ENCODE measurements at regions not wholly inside any gene's neighbourhood (a gene's known extent, or its start where the extent isn't known, plus 50 kb on each side); places are given as distances from the start of the nearest gene placed in this dataset.
A peak's percentile ranks its signal among the peaks of the same experiment; 100 is the strongest.
"Not testable (repeated sequence)": the region's sequence is repeated elsewhere in the genome, so short reads cannot be mapped to it uniquely, and the experiment has no call there.

DNA sequence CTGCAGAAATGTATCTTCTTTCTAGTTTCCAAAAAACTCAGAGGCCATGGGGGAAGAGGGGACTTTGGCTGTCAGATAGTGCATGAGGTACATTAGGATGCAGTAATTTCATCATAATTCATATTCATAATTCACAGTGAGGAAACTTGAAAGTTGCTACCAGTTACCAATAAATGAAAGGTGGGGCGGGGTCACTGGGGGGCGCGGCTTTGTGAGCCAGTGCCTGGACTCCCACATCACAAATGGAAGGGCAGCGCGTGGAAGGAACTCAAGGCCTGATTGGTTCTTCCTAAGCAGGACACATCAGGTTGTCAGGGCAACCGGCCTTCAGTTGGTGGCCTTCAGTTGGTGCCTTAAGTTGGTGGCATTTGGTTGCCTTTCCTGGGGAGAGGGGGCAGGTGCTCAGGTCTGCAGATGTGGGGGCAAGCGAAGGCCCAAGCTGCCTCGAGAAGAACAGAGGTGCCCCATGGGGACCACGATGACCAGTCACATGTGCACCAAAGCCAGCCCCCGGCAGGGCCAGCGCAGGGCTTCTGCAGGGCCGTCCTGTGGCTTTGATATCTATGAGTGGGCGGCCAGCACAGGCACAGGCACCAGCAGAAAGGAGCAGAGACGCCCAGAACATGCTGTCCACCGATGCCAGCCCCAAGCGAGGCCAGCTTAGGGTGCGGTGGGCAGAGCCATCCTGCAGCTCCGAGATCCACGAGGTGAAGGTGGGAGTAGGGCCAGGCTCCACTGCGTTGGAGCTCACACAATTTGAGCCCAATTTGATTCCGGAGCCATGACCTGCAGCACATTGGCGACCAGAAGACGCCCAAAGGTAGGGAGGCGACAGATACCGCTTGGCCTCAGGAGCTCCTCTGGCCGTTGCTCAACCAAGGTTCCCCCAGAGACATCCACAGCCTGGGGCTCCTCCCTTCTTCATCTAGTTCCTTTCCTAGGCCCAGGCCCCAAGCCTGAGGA is 3248.2 kb upstream of the OR11H1 start:
- not testable (repeated sequence) for DNase-seq (ENCODE audit: low read depth); H3K27me3 ChIP-seq (ENCODE audit: control insufficient read depth, insufficient read depth, low read length); H3K4me3 ChIP-seq (ENCODE audit: low read depth, low read length); H3K36me3 ChIP-seq (ENCODE audit: control insufficient read depth, insufficient read depth, low read length); FAIRE-seq

GRCh38 chr22:12284690-12285089 is 3243.3 kb upstream of the OR11H1 start:
- not testable (repeated sequence) for H3K27me3 ChIP-seq (ENCODE audit: control insufficient read depth, insufficient read depth, low read length); H3K4me3 ChIP-seq (ENCODE audit: low read depth, low read length); FAIRE-seq; H3K36me3 ChIP-seq (ENCODE audit: control insufficient read depth, insufficient read depth, low read length)
- peak; percentile 0 for DNase-seq (ENCODE audit: low read depth)

GRCh38 chr22:12297351-12297750 is 3230.6 kb upstream of the OR11H1 start:
- H3K36me3 ChIP-seq (ENCODE audit: control insufficient read depth, insufficient read depth, low read length); FAIRE-seq; H3K27me3 ChIP-seq (ENCODE audit: control insufficient read depth, insufficient read depth, low read length); DNase-seq (ENCODE audit: low read depth); H3K4me3 ChIP-seq (ENCODE audit: low read depth, low read length): not testable (repeated sequence)
